ENCODE measurements at regions not wholly inside any gene's neighbourhood (a gene's known extent, or its start where the extent isn't known, plus 50 kb on each side); places are given as distances from the start of the nearest gene placed in this dataset.

- H3F3A ChIP-seq (ENCODE audit: insufficient read depth) = no peaks in the 10 kb centered on the region
Observed at GRCh38 chr5:128684961-128685360, 146.9 kb upstream of the FBN2 start.

GRCh38 chr5:128687930-128688329, 149.9 kb upstream of the FBN2 start:
- Histone ChIP-seq H4K20me1 (ENCODE audit: insufficient read depth) (no peaks in the 10 kb centered on the region), H3K9me2 (ENCODE audit: insufficient read depth) (no peaks in the 10 kb centered on the region), H3K27ac (no peak overlapping the region), H3K4me3 (no peak overlapping the region), H3K9me3 (ENCODE audit: low read depth) (no peaks in the 10 kb centered on the region), H3K9ac (no peak overlapping the region), H3K27me3 (replicated peaks; ENCODE audit: insufficient read depth) (no peaks in the 10 kb centered on the region), H3K36me3 (ENCODE audit: low read depth) (no peaks in the 10 kb centered on the region), H2AFZ (no peak overlapping the region), H3K79me2 (ENCODE audit: insufficient read depth) (no peaks in the 10 kb centered on the region), H3K4me1 (ENCODE audit: insufficient read depth) (no peaks in the 10 kb centered on the region), H3K4me2 (ENCODE audit: unreplicated experiment) (no peak overlapping the region), H3F3A (ENCODE audit: insufficient read depth) (no peaks in the 10 kb centered on the region)
- DNase-seq = no peak
- WGBS, 2 experiments (ENCODE audit: low coverage in 1 of 2, low lambda C conversion rate in 2 of 2, missing lambda C conversion rate in 2 of 2) = 42 to 46% methylated on average over 2 of the region's 2 CpGs
- TF ChIP-seq EZH2 (IDR thresholded peaks at IDR 0.05; ENCODE audit: insufficient read depth, poor library complexity, severe bottlenecking) (no peak), EZH2phosphoT487 (IDR thresholded peaks at IDR 0.05; ENCODE audit: insufficient read depth, low read depth) (no peak)
- in situ Hi-C loops (cut with MboI) = no loop called here

More at GRCh38 chr5:128684961-128685360, 146.9 kb upstream of the FBN2 start:
- H3K4me3 ChIP-seq = no peak overlapping the region
- H3K79me2 ChIP-seq (ENCODE audit: insufficient read depth) = no peaks in the 10 kb centered on the region
- WGBS, 2 experiments (ENCODE audit: low coverage in 1 of 2, low lambda C conversion rate in 2 of 2, missing lambda C conversion rate in 2 of 2) = 0% methylated on average over 1 of the region's 1 CpG
- H3K4me2 ChIP-seq (ENCODE audit: unreplicated experiment) = no peak overlapping the region
- no peak overlapping the region for H3K9ac ChIP-seq
- no peak overlapping the region for H2AFZ ChIP-seq
- no peak for TF ChIP-seq EZH2phosphoT487 (IDR thresholded peaks at IDR 0.05; ENCODE audit: insufficient read depth, low read depth)
- TF ChIP-seq EZH2 (IDR thresholded peaks at IDR 0.05; ENCODE audit: insufficient read depth, poor library complexity, severe bottlenecking) = no peak
- H3K9me3 ChIP-seq (ENCODE audit: low read depth) = no peaks in the 10 kb centered on the region
- H3K9me2 ChIP-seq (ENCODE audit: insufficient read depth) = no peaks in the 10 kb centered on the region
- no peaks in the 10 kb centered on the region for H4K20me1 ChIP-seq (ENCODE audit: insufficient read depth)
- no peaks in the 10 kb centered on the region for H3K27me3 ChIP-seq (replicated peaks; ENCODE audit: insufficient read depth)
- no peak overlapping the region for H3K27ac ChIP-seq
- no peaks in the 10 kb centered on the region for H3K4me1 ChIP-seq (ENCODE audit: insufficient read depth)
- in situ Hi-C loops (cut with MboI) = no loop called here
- DNase-seq = peak; percentile 58
- no peaks in the 10 kb centered on the region for H3K36me3 ChIP-seq (ENCODE audit: low read depth)

- Histone ChIP-seq H3K27me3 (replicated peaks; ENCODE audit: insufficient read depth) (no peaks in the 10 kb centered on the region), H3K9me3 (ENCODE audit: low read depth) (no peaks in the 10 kb centered on the region), H2AFZ (no peak overlapping the region), H3K36me3 (ENCODE audit: low read depth) (no peaks in the 10 kb centered on the region), H3K4me3 (no peak overlapping the region), H3K27ac (no peak overlapping the region), H3K79me2 (ENCODE audit: insufficient read depth) (no peaks in the 10 kb centered on the region), H3K4me2 (ENCODE audit: unreplicated experiment) (no peak overlapping the region), H4K20me1 (ENCODE audit: insufficient read depth) (no peaks in the 10 kb centered on the region), H3K4me1 (ENCODE audit: insufficient read depth) (no peaks in the 10 kb centered on the region), H3K9ac (no peak overlapping the region), H3F3A (ENCODE audit: insufficient read depth) (no peaks in the 10 kb centered on the region), H3K9me2 (ENCODE audit: insufficient read depth) (no peaks in the 10 kb centered on the region)
- DNase-seq = peak; percentile 21
- in situ Hi-C loops (cut with MboI) = no loop called here
- TF ChIP-seq EZH2phosphoT487 (IDR thresholded peaks at IDR 0.05; ENCODE audit: insufficient read depth, low read depth) (no peak), EZH2 (IDR thresholded peaks at IDR 0.05; ENCODE audit: insufficient read depth, poor library complexity, severe bottlenecking) (no peak)
- 16 to 25% methylated on average over 3 of the region's 3 CpGs for WGBS, 2 experiments (ENCODE audit: low coverage in 1 of 2, low lambda C conversion rate in 2 of 2, missing lambda C conversion rate in 2 of 2)
Observed at GRCh38 chr5:128693764-128694163, 155.7 kb upstream of the FBN2 start.

- Histone ChIP-seq H3K27me3 (replicated peaks; ENCODE audit: insufficient read depth) (no peaks in the 10 kb centered on the region), H3K27ac (no peak overlapping the region), H4K20me1 (ENCODE audit: insufficient read depth) (no peaks in the 10 kb centered on the region), H3K9me3 (ENCODE audit: low read depth) (peaks cover 2% of the 10 kb centered on the region), H3K4me3 (no peak overlapping the region), H3K9me2 (ENCODE audit: insufficient read depth) (no peaks in the 10 kb centered on the region), H3K36me3 (ENCODE audit: low read depth) (no peaks in the 10 kb centered on the region), H2AFZ (no peak overlapping the region), H3K4me2 (ENCODE audit: unreplicated experiment) (no peak overlapping the region), H3K9ac (no peak overlapping the region), H3K4me1 (ENCODE audit: insufficient read depth) (no peaks in the 10 kb centered on the region), H3F3A (ENCODE audit: insufficient read depth) (no peaks in the 10 kb centered on the region), H3K79me2 (ENCODE audit: insufficient read depth) (no peaks in the 10 kb centered on the region)
- WGBS, 2 experiments (ENCODE audit: low coverage in 1 of 2, low lambda C conversion rate in 2 of 2, missing lambda C conversion rate in 2 of 2) = 14 to 17% methylated on average over 1 of the region's 1 CpG
- peak; percentile 34 for DNase-seq
- TF ChIP-seq EZH2phosphoT487 (IDR thresholded peaks at IDR 0.05; ENCODE audit: insufficient read depth, low read depth) (no peak), EZH2 (IDR thresholded peaks at IDR 0.05; ENCODE audit: insufficient read depth, poor library complexity, severe bottlenecking) (no peak)
- in situ Hi-C loops (cut with MboI) = no loop called here
Observed at GRCh38 chr5:128695791-128696530, 157.9 kb upstream of the FBN2 start.
